Kidney (tissue), 13 donors: ENCODE measurements at regions not wholly inside any gene's neighbourhood (a gene's known extent, or its start where the extent isn't known, plus 50 kb on each side); places are given as distances from the start of the nearest gene placed in this dataset.

ENCODE experiments used
- DNase-seq, 5 donors: peaks; one replicate each; pipeline ENCODE4 v3.0.0-alpha.2; 2013 to 2020
- FAIRE-seq: peaks from 2 replicates; lab custom pipeline; 2012; peaks lifted over from hg19 to GRCh38; lab: Jason Lieb, UNC
- H3K27ac ChIP-seq, 2 donors: one replicate each; pipeline ENCODE4 v1.7.0; 2013; ENCODE audit warnings: low read depth in 2 of 2, low read length in 2 of 2, inconsistent platforms in 1 of 2
- H3K27me3 ChIP-seq: one replicate; pipeline ENCODE4 v1.7.1; 2013; ENCODE audit warnings: low read length, inconsistent platforms; ENCODE audit not compliant: control insufficient read depth, insufficient read depth
- H3K36me3 ChIP-seq, 3 donors: one replicate each; pipeline versions ENCODE4 v1.7.0 to v1.7.1; 2013; ENCODE audit warnings: low read length in 3 of 3, control low read depth in 1 of 3, inconsistent platforms in 1 of 3; ENCODE audit not compliant: insufficient read depth in 3 of 3, control insufficient read depth in 2 of 3
- H3K4me1 ChIP-seq, 3 donors: one replicate each; pipeline versions ENCODE4 v1.7.0 to v1.7.1; 2013; ENCODE audit warnings: low read length in 3 of 3, inconsistent platforms in 1 of 3, low read depth in 1 of 3; ENCODE audit not compliant: control insufficient read depth in 2 of 3, insufficient read depth in 2 of 3
- H3K4me3 ChIP-seq, 3 donors: one replicate each; pipeline versions ENCODE4 v1.7.0 to v1.8.1; 2013; ENCODE audit warnings: low read length in 3 of 3, control low read depth in 1 of 3, inconsistent platforms in 1 of 3
- H3K9ac ChIP-seq, 3 donors: one replicate each; pipeline versions ENCODE4 v1.7.0 to v1.7.1; 2013; ENCODE audit warnings: low read length in 3 of 3, control low read depth in 1 of 3, inconsistent platforms in 1 of 3
- H3K9me3 ChIP-seq, 3 donors: one replicate each; pipeline versions ENCODE4 v1.7.0 to v1.7.1; 2013; ENCODE audit warnings: low read length in 3 of 3, control low read depth in 1 of 3, inconsistent platforms in 1 of 3; ENCODE audit not compliant: control insufficient read depth in 2 of 3, insufficient read depth in 1 of 3
- CTCF ChIP-seq: IDR thresholded peaks from 3 replicates; pipeline ENCODE4 v1.5.1; 2012; ENCODE audit warnings: mild to moderate bottlenecking, moderate library complexity, borderline replicate concordance; ENCODE audit not compliant: insufficient read depth; ENCODE audit errors: extremely low read depth
- intact Hi-C: fragments of 100-400 bp; cut with DNase I; formaldehyde crosslinking; loops from one replicate; pipeline ENCODE4 v1.11.1; 2022
- donor health status: control.
- donor health status: control.
- donor health status: control.
- donor health status: control.
- donor health status: control.
- donor health status: DM: yes; HTN: yes; CAD: no.
- donor health status: Normal renal cell carcinoma (clear cell type).

- no peak overlapping the region for H3K9ac ChIP-seq
- intact Hi-C loops, result no loop called here
- no peaks in the 10 kb centered on the region for H3K9me3 ChIP-seq
- H3K27ac ChIP-seq, result no peak overlapping the region
- FAIRE-seq, result no peak
- TF ChIP-seq CTCF, result no peak
- H3K36me3 ChIP-seq, result no peaks in the 10 kb centered on the region
- H3K4me3 ChIP-seq, result no peak overlapping the region
- no peaks in the 10 kb centered on the region for H3K4me1 ChIP-seq
- no peaks in the 10 kb centered on the region for H3K27me3 ChIP-seq
- DNase-seq, result no peak
Observed at GRCh38 chr15:37788330-37788729, 146.1 kb upstream of the TMCO5A start.

GRCh38 chr15:37788767-37789396 lies 145.6 kb upstream of the TMCO5A start:
- no peak overlapping the region for H3K9ac ChIP-seq
- H3K4me3 ChIP-seq, result no peak overlapping the region
- TF ChIP-seq CTCF, result no peak
- DNase-seq, result no peak
- H3K36me3 ChIP-seq, result no peaks in the 10 kb centered on the region
- no peak for FAIRE-seq
- H3K27me3 ChIP-seq, result no peaks in the 10 kb centered on the region
- H3K27ac ChIP-seq, result no peak overlapping the region
- H3K4me1 ChIP-seq, result no peaks in the 10 kb centered on the region
- intact Hi-C loops, result no loop called here
- H3K9me3 ChIP-seq, result no peaks in the 10 kb centered on the region

- Histone ChIP-seq H3K4me1 (no peaks in the 10 kb centered on the region), H3K9ac (no peak overlapping the region)
- no peak for FAIRE-seq
Observed at GRCh38 chr15:37789397-37789786, 145.0 kb upstream of the TMCO5A start.

More at GRCh38 chr15:37789397-37789786, 145.0 kb upstream of the TMCO5A start:
- Histone ChIP-seq H3K4me3 (no peak overlapping the region), H3K27ac (no peak overlapping the region), H3K27me3 (no peaks in the 10 kb centered on the region), H3K9me3 (no peaks in the 10 kb centered on the region), H3K36me3 (no peaks in the 10 kb centered on the region)
- no peak for DNase-seq
- intact Hi-C loops, result no loop called here
- TF ChIP-seq CTCF, result no peak
